Activated naive CD8-positive, alpha-beta T cell (primary cell): ENCODE measurements at regions not wholly inside any gene's neighbourhood (a gene's known extent, or its start where the extent isn't known, plus 50 kb on each side); places are given as distances from the start of the nearest gene placed in this dataset.

Source experiments
- H3K27ac Mint-ChIP-seq: one replicate; pipeline ENCODE4 v1.8.0; 2021; ENCODE audit warnings: mixed read lengths
- H3K27me3 Mint-ChIP-seq: one replicate; pipeline ENCODE4 v1.8.0; 2021; ENCODE audit warnings: mixed read lengths
- H3K36me3 Mint-ChIP-seq: one replicate; pipeline ENCODE4 v1.8.0; 2021; ENCODE audit warnings: mixed read lengths
- H3K4me1 Mint-ChIP-seq: one replicate; pipeline ENCODE4 v1.8.0; 2021; ENCODE audit warnings: low read depth, mixed read lengths
- H3K4me3 Mint-ChIP-seq: one replicate; pipeline ENCODE4 v1.8.0; 2021; ENCODE audit warnings: mild to moderate bottlenecking, mixed read lengths
- H3K9me3 Mint-ChIP-seq: one replicate; pipeline ENCODE4 v1.8.0; 2021; ENCODE audit warnings: low read depth, mixed read lengths

DNA sequence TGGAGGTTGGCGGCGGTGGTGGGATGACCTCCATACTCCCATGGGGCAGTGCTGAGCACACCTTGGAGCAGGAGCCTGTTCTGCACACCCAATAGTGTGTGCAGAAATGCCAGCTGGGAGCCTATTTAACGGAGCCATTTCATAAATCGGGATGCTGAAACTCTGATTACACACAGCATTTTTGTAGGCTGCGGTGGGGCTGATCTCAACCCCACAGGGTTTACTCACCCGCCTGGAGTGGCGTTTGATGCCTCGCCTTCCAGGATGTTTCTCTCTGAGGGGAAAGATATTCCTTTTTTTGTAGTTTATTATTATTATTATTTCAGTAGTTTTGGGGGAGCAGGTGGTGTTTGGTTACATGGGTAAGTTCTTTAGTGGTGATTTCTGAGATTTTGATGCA lies 82.6 kb upstream of the WDR26 start:
- no peaks in the 10 kb centered on the region for H3K9me3 Mint-ChIP-seq
- H3K27ac Mint-ChIP-seq = no peak overlapping the region
- H3K4me1 Mint-ChIP-seq = peaks cover 4% of the 10 kb centered on the region
- no peaks in the 10 kb centered on the region for H3K27me3 Mint-ChIP-seq
- H3K4me3 Mint-ChIP-seq = no peak overlapping the region
- peaks cover 2% of the 10 kb centered on the region for H3K36me3 Mint-ChIP-seq

DNA sequence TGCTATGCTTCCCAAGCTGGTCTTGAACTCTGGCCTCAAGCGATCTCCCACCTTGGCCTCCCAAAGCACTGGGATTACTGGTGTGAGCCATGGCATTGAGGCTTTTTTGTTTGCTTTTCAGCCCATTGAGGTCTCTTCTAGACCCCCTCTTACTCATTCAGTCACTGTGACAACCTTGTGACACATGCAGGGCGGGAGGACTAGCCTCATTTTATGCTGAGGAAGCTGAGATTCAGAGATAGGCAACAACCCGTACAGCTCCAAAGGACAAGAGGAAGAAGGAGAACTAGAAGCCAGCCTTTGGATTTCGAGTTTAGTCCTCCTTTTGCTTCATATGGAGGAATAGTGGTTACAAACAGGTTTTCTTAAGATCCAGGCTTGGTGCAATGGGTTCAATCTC lies 83.9 kb upstream of the WDR26 start:
- H3K4me1 Mint-ChIP-seq = peaks cover 4% of the 10 kb centered on the region
- no peak overlapping the region for H3K27ac Mint-ChIP-seq
- H3K36me3 Mint-ChIP-seq = peaks cover 2% of the 10 kb centered on the region
- H3K27me3 Mint-ChIP-seq = no peaks in the 10 kb centered on the region
- H3K9me3 Mint-ChIP-seq = no peaks in the 10 kb centered on the region
- no peak overlapping the region for H3K4me3 Mint-ChIP-seq

DNA sequence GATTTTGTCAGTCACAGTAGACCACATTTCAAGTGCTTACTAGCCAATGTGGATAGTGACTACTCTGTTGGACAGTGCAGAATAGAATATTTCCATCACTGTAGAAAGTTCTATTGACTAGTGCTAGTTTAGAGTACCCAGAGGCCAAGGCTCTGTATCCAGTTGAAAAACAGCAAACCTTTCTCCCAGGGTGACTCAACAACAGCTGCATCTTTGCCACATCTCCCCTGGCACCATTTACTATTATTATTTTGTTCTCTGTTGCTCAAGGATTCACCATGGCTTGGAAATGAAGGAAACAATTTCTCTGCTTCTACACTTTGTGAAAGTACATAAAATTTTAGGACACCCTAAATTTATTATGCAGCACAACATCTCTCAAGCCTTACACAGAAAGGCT lies 85.3 kb upstream of the WDR26 start:
- Mint-ChIP-seq H3K27me3 (no peaks in the 10 kb centered on the region), H3K4me1 (no peaks in the 10 kb centered on the region), H3K4me3 (no peak overlapping the region), H3K9me3 (no peaks in the 10 kb centered on the region), H3K36me3 (peaks cover 2% of the 10 kb centered on the region), H3K27ac (no peak overlapping the region)

- H3K36me3 Mint-ChIP-seq = peaks cover 2% of the 10 kb centered on the region
- H3K4me3 Mint-ChIP-seq = no peak overlapping the region
- no peaks in the 10 kb centered on the region for H3K4me1 Mint-ChIP-seq
- no peaks in the 10 kb centered on the region for H3K27me3 Mint-ChIP-seq
- H3K27ac Mint-ChIP-seq = no peak overlapping the region
- H3K9me3 Mint-ChIP-seq = no peaks in the 10 kb centered on the region
These were observed 86.2 kb upstream of the WDR26 start for GRCh38 chr1:224520808-224521207.

GRCh38 chr1:224521904-224522734 lies 87.5 kb upstream of the WDR26 start:
- Mint-ChIP-seq H3K4me3 (no peak overlapping the region), H3K27ac (no peak overlapping the region), H3K4me1 (no peaks in the 10 kb centered on the region), H3K36me3 (peaks cover 2% of the 10 kb centered on the region), H3K9me3 (no peaks in the 10 kb centered on the region), H3K27me3 (no peaks in the 10 kb centered on the region)

GRCh38 chr1:224523676-224524075 lies 89.1 kb upstream of the WDR26 start:
- H3K27me3 Mint-ChIP-seq = no peaks in the 10 kb centered on the region
- H3K4me1 Mint-ChIP-seq = no peaks in the 10 kb centered on the region
- no peaks in the 10 kb centered on the region for H3K9me3 Mint-ChIP-seq
- peaks cover 2% of the 10 kb centered on the region for H3K36me3 Mint-ChIP-seq
- H3K27ac Mint-ChIP-seq = no peak overlapping the region
- H3K4me3 Mint-ChIP-seq = no peak overlapping the region

GRCh38 chr1:224524679-224525078 lies 90.1 kb upstream of the WDR26 start:
- peaks cover 2% of the 10 kb centered on the region for H3K36me3 Mint-ChIP-seq
- H3K4me1 Mint-ChIP-seq = no peaks in the 10 kb centered on the region
- no peaks in the 10 kb centered on the region for H3K27me3 Mint-ChIP-seq
- no peak overlapping the region for H3K4me3 Mint-ChIP-seq
- H3K9me3 Mint-ChIP-seq = no peaks in the 10 kb centered on the region
- H3K27ac Mint-ChIP-seq = no peak overlapping the region

- Mint-ChIP-seq H3K27ac (no peak overlapping the region), H3K9me3 (no peaks in the 10 kb centered on the region), H3K27me3 (no peaks in the 10 kb centered on the region), H3K4me3 (no peak overlapping the region), H3K36me3 (peaks cover 1% of the 10 kb centered on the region), H3K4me1 (no peaks in the 10 kb centered on the region)
These were observed 90.6 kb upstream of the CNIH3 start for GRCh38 chr1:224525411-224526040.

- no peak overlapping the region for H3K27ac Mint-ChIP-seq
- H3K27me3 Mint-ChIP-seq = no peaks in the 10 kb centered on the region
- no peaks in the 10 kb centered on the region for H3K4me1 Mint-ChIP-seq
- no peaks in the 10 kb centered on the region for H3K9me3 Mint-ChIP-seq
- no peaks in the 10 kb centered on the region for H3K36me3 Mint-ChIP-seq
- no peak overlapping the region for H3K4me3 Mint-ChIP-seq
These were observed 89.3 kb upstream of the CNIH3 start for GRCh38 chr1:224526771-224527170.

DNA sequence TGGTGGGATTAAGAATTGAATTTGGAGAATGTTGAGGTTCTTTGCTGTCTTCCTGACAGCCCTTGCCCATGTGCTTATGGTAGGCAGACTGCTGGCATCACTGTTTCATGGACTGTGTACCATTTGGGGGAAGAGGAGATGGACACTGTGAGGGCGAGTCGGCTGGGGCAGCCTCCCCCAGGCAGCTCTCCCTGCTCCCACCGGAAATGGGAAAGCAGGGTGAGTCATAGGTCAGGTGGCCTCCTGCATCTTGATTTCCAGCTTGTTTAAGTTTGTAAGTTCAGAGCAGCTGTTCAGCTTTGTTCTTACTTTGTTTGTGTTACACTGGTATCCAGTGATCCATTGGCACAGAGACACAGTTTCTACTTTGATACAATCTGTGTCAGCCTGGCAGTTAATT lies 87.2 kb upstream of the CNIH3 start:
- H3K27me3 Mint-ChIP-seq = no peaks in the 10 kb centered on the region
- no peaks in the 10 kb centered on the region for H3K36me3 Mint-ChIP-seq
- H3K4me1 Mint-ChIP-seq = no peaks in the 10 kb centered on the region
- H3K9me3 Mint-ChIP-seq = no peaks in the 10 kb centered on the region
- no peak overlapping the region for H3K27ac Mint-ChIP-seq
- no peak overlapping the region for H3K4me3 Mint-ChIP-seq

- H3K27ac Mint-ChIP-seq = no peak overlapping the region
- H3K4me1 Mint-ChIP-seq = no peaks in the 10 kb centered on the region
- no peaks in the 10 kb centered on the region for H3K9me3 Mint-ChIP-seq
- no peaks in the 10 kb centered on the region for H3K36me3 Mint-ChIP-seq
- H3K4me3 Mint-ChIP-seq = no peak overlapping the region
- H3K27me3 Mint-ChIP-seq = no peaks in the 10 kb centered on the region
These were observed 86.3 kb upstream of the CNIH3 start for GRCh38 chr1:224529844-224530243.

GRCh38 chr1:224533517-224533916 lies 82.6 kb upstream of the CNIH3 start:
- no peak overlapping the region for H3K4me3 Mint-ChIP-seq
- H3K9me3 Mint-ChIP-seq = no peaks in the 10 kb centered on the region
- no peaks in the 10 kb centered on the region for H3K27me3 Mint-ChIP-seq
- H3K27ac Mint-ChIP-seq = no peak overlapping the region
- H3K36me3 Mint-ChIP-seq = no peaks in the 10 kb centered on the region
- no peaks in the 10 kb centered on the region for H3K4me1 Mint-ChIP-seq

DNA sequence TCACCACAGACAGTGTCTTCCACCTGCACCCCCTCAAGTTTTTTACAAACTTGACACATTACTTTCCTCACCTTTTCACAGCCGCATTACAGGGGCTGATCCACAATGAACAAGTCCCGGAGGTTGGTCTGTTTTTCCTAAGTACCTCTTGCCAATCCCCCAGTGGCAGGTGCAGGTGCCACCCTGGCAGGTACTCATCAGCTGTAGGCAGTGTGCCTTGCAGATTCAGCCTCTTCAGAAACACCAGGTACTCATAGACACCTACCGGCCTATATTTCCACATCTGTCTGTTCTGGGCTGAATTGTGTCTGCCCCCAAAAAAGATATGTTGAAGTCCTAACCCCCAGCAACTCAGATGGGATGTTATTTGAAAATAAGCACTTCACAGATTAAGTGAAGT lies 81.4 kb upstream of the CNIH3 start:
- H3K36me3 Mint-ChIP-seq = no peaks in the 10 kb centered on the region

GRCh38 chr1:224535641-224536040 lies 80.5 kb upstream of the CNIH3 start:
- no peaks in the 10 kb centered on the region for H3K9me3 Mint-ChIP-seq
- no peak overlapping the region for H3K27ac Mint-ChIP-seq
- no peak overlapping the region for H3K4me3 Mint-ChIP-seq
- no peaks in the 10 kb centered on the region for H3K36me3 Mint-ChIP-seq
- H3K27me3 Mint-ChIP-seq = peaks cover 2% of the 10 kb centered on the region
- H3K4me1 Mint-ChIP-seq = no peaks in the 10 kb centered on the region

More for the DNA sequence above, 81.4 kb upstream of the CNIH3 start:
- Mint-ChIP-seq H3K4me1 (no peaks in the 10 kb centered on the region), H3K27ac (no peak overlapping the region), H3K27me3 (peaks cover 2% of the 10 kb centered on the region), H3K9me3 (no peaks in the 10 kb centered on the region), H3K4me3 (no peak overlapping the region)

GRCh38 chr1:224539971-224540370 lies 76.1 kb upstream of the CNIH3 start:
- no peaks in the 10 kb centered on the region for H3K9me3 Mint-ChIP-seq

DNA sequence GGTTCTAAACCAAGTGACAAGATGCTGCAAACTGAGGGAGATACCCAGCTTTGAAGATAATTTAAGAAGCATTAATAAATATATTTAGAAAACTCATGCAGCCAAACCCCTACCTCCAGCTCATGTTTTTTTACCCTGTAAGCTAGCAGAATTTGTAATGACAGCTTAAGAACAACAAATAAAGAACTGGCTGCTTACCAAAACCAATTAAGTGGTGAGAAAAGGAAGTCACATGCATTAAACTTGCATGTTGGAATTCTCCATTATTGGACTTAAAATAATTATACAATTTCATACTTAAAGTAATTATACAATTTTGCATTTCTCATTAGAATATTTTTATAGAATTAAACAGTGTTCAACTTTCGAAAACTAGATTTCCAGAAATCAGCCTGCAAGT lies 75.6 kb upstream of the CNIH3 start:
- Mint-ChIP-seq H3K4me1 (peaks cover 21% of the 10 kb centered on the region), H3K27ac (no peak overlapping the region), H3K36me3 (no peaks in the 10 kb centered on the region), H3K27me3 (peaks cover 2% of the 10 kb centered on the region), H3K9me3 (no peaks in the 10 kb centered on the region), H3K4me3 (no peak overlapping the region)

More at GRCh38 chr1:224539971-224540370, 76.1 kb upstream of the CNIH3 start:
- H3K36me3 Mint-ChIP-seq = no peaks in the 10 kb centered on the region
- H3K4me3 Mint-ChIP-seq = no peak overlapping the region
- peaks cover 21% of the 10 kb centered on the region for H3K4me1 Mint-ChIP-seq
- H3K27ac Mint-ChIP-seq = no peak overlapping the region
- peaks cover 2% of the 10 kb centered on the region for H3K27me3 Mint-ChIP-seq
